ENCODE measurements at regions not wholly inside any gene's neighbourhood (a gene's known extent, or its start where the extent isn't known, plus 50 kb on each side); places are given as distances from the start of the nearest gene placed in this dataset.

DNA sequence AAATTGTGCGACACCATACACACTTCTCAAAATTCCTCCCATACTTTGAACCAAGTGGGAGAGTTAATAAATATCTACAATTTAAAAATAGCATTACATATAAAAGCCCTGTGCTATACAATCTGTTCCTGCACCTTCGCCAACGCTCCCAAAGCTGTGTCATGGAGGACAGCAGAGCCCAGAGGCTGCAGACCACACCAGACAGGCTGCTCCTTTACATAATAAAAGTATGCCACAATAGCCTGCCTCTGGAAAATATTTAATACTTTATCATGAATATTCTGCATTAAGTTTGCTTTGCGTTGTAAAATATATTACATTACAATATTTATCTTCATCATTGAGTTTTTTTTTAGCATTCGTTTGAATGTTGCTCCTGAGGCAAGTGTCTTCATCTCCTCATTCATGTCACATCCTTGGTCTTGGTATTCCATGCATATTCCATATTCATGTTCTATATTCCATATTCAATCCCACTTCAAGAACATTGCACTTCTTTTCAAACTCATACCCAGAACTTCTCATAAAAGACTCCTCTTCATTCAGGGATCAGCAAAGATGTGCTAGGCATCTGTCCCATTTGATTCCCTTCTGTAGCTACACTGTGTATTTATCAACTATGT lies 663.9 kb downstream of the POM121L12 start:
- no peak for DNase-seq (ENCODE audit: low spot score)

DNA sequence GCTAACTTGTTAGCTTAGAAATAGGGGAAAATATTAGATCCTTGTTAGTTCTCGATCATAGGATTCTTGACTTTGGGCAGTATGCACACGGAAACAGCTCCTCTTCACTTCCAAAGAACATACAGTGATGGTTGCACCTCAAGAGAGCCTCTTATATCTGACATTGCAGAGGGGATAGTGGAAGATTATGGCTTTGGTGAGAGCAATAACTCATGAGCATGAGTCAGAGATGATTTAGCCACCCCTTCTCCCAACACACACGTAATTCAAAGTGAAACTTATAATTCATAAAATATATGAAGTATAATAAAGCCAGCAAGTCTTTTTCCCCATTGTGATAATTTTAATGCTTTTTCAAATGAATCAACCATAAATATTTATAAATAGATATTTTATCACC lies 683.7 kb downstream of the POM121L12 start:
- no peak for DNase-seq (ENCODE audit: low spot score)

DNA sequence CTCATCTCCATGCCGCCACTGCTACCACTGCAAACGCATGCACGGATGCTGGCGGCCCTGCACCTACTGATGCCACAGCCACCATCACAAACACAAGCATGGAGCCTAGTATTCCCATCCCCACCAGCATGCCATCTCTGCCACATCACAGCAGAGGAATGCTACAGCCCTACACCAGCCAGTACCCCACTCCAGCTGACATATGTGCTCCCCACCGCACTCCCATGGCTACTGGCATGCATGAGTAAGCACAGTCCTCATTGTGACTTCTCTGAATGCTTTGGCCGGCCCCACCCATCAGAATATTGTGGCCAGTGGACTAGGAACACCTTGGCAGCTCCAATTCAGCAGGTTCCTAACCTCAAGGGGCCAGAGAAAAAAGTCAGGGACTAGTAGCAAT lies 705.5 kb downstream of the POM121L12 start:
- DNase-seq (ENCODE audit: low spot score), result no peak

- no peak for DNase-seq (ENCODE audit: low spot score)
Measured at GRCh38 chr7:53743697-53744402, 708.4 kb downstream of the POM121L12 start.

GRCh38 chr7:53744403-53744760 lies 708.9 kb downstream of the POM121L12 start:
- DNase-seq (ENCODE audit: low spot score), result no peak

GRCh38 chr7:53756946-53757345 lies 721.5 kb downstream of the POM121L12 start:
- no peak for DNase-seq (ENCODE audit: low spot score)

DNA sequence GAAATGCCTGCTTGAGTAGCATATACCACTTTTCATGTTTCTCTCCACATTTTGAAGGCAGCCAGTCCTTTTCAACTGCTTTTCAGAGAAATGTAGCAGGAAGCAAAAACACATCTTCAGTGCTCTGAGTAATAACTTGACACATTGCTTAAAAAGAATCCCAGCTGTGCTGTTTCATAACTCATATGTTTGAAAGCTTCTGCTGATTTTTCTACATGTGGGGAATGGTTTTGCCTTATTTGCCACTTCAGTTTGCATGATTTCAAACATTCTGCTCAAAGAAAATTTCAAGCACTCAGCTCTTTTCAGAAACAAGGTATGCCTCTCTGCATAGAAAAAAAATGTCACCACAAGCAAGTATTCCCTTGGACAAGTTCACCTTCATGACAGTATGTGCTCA lies 732.8 kb downstream of the POM121L12 start:
- no peak for DNase-seq (ENCODE audit: low spot score)

GRCh38 chr7:53771701-53772100 lies 736.3 kb downstream of the POM121L12 start:
- peak; percentile 94 for DNase-seq (ENCODE audit: low spot score)

DNA sequence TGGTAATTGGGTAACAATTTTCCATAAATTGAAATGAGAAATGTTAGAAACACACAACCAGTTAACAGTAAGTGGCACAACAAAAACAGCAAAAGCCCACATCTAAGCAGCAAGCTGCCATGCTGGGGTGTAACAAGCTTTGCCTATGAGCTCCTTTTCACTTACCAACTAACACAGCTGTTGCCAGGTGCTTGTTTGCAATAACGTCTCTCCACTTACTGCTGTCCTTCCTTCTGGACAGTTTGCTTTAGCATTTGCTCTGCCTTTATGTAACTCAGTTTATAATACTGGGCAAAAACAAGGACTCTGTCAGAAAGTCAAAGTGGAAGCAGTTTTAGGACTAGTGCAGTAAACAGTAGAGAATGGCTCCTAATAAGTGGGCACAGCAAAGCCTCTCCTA lies 740.9 kb downstream of the POM121L12 start:
- DNase-seq (ENCODE audit: low spot score), result no peak

DNA sequence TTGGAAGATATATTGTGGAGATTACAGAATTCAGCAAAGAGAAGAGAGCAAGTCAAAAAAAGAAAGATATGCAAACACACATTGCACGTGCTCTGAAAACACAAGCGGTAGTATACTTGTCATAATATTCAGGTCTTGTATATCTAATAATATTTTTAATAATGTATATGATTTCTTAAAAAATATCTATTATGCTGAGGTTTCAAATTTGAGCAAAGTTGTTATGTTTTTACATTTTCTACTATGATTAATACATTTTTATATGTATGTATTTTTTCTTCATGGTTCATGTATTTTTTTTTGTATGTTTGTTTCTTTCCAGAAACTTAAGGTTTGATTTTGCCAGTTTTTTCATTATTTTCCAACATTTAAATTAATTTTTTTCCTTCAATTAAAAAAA lies 752.4 kb upstream of the VSTM2A start:
- no peak for DNase-seq (ENCODE audit: low spot score)

- no peak for DNase-seq (ENCODE audit: low spot score)
Measured at GRCh38 chr7:53794816-53795215, 747.4 kb upstream of the VSTM2A start.

GRCh38 chr7:53800746-53801145 lies 741.4 kb upstream of the VSTM2A start:
- DNase-seq (ENCODE audit: low spot score), result no peak

DNA sequence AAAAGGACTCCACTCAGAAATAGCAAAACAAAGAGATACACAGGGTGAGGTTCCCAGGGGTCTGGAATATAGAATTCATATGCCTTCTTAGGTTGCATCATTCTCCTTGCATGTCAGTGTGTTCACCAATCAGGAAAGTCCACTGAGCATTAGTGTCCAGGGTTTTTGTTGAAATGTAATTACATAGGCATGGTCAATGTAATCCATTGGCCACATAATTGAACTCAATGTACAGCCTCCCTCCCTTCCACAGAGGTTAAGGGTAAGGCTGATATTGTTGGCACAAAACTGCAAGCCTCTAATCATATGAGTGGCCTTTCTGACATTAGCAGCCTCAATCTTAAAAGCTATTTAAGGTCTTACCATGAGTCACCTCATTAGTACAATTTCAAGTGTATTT lies 736.1 kb upstream of the VSTM2A start:
- peak; percentile 79 for DNase-seq (ENCODE audit: low spot score)

GRCh38 chr7:53811555-53812079 lies 730.6 kb upstream of the VSTM2A start:
- no peak for DNase-seq (ENCODE audit: low spot score)

DNA sequence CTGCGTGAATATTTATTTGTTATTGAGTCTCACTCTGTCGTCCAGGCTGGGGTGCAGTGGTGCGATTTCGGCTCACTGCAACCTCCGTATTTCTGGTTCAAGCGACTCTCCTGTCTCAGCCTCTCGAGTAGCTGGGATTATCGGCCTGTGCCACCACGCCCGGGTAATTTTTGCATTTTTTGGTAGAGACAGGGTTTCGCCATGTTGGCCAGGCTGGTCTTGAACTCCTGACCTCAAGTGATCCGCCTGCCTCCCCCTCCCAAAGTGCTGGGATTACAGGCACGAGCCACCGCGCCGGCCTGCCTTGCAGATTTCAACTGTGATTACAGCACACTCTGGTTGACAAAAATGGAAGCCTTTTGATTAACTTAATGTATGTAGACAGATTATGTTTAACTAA lies 730.0 kb upstream of the VSTM2A start:
- DNase-seq (ENCODE audit: low spot score), result no peak

DNA sequence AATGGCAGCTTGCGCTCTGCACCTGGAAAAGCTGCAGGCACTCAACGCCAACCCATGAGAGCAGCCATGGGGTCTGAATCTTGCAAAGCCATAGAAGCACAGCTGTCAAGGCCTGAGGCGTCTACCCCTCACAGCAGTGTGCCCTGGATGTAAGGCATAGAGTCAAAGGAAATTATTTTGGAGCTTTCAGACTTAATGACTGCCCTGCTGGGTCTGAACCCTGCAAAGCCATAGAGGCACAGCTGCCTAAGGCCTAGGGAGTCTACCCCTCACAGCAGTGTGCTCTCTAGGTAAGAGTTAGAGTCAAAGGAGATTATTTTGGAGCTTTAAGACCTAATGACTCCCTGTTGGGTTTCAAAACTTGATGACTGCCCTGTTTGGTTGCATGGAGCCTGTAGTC lies 706.9 kb upstream of the VSTM2A start:
- no peak for DNase-seq (ENCODE audit: low spot score)

- DNase-seq (ENCODE audit: low spot score), result no peak
Measured at GRCh38 chr7:53877688-53878087, 664.5 kb upstream of the VSTM2A start.

DNA sequence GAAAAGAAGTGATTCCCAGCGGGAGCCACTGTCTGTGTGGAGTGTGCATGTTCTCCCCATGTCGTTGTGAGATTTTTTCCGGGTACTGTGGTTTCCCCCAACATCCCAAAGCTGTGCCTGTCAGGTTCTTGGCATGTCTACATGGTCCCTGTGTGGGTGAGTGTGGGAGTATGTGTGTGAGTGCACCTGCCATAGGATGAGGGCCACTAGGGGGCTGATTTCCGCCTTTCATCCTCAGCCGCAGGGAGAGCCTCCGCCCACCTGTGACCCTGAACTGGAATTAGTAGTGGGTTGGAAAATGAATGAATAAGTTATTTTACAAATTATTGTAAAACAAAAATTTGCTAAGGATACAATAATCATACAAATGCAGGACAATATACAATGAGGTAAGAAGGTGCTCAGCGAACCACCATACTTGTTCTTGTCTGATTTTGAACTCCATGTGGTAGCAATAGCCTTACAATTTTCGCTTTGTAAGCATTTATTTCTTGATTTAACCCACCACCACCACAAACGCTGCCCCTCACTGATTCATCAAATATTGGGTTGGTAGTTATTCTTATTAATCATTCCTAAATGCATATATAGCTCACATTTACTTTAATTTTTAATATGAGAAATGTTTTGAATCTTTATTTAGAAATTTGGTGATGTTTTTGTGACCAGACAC lies 641.2 kb upstream of the VSTM2A start:
- no peak for DNase-seq (ENCODE audit: low spot score)

DNA sequence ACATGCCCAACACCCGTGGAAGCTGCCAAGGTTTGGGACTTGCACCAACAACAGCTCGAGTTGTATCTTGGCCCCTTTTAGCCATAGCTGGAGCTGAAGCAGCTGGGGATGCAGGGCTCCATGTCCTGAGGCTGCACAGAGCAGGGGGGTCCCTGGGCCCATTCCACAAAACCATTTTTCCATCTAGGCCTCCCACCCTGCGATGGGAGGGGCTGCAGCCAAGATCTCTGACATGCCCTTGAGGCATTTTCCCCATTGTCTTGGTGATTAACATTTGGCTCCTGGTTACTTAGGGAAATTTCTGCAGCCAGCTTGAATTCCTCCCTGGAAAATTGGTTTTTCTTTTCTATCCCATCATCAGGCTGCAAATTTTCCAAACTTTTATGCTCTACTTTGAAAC lies 637.8 kb upstream of the VSTM2A start:
- DNase-seq (ENCODE audit: low spot score), result no peak

GRCh38 chr7:53917637-53918036 lies 624.5 kb upstream of the VSTM2A start:
- no peak for DNase-seq (ENCODE audit: low spot score)

DNA sequence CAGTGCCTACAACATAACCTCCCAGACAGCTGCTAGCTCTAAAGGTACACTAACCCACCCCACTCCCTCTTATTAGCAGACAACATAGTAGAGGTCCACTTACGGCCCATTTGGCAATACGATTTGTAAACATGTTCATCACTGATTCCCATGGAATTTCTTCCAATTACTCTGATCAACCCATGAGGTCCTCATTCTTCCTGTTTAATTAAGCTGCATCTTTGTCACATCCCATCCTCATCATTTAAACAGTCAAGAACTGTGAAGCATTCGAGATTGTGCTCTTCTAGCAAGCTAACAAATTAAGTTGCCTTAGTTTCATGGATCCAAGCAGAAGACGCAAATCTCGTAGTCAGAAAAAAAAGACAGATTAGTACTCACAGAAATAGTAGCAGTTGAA lies 622.2 kb upstream of the VSTM2A start:
- no peak for DNase-seq (ENCODE audit: low spot score)

DNA sequence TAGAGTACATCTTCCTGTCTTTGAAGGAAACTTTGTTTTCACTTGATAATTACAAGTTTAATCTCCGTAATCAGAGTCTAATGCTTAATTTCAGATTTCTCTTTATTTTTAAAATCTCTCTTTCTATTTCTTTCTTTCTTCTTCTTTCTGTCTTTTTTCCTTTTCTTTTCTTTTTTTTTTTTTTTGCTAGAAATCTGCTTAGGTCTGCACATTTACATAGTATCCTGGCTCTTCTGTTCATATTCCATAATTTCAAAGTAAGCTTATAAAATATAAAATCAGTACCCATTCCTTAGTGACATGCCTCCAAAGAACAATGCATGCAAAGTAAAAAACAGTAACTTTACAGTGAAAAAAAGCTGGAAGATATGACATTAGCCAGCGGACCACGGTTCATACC lies 601.7 kb upstream of the VSTM2A start:
- no peak for DNase-seq (ENCODE audit: low spot score)

GRCh38 chr7:53947732-53948131 lies 594.4 kb upstream of the VSTM2A start:
- DNase-seq (ENCODE audit: low spot score), result no peak

Data from SK-N-DZ (cell line).